ENCODE measurements at regions not wholly inside any gene's neighbourhood (a gene's known extent, or its start where the extent isn't known, plus 50 kb on each side); places are given as distances from the start of the nearest gene placed in this dataset.

GRCh38 chr20:51265361-51265760, 242.5 kb upstream of the KCNG1 start:
- no peak for DNase-seq

- no peak for DNase-seq
Observed at GRCh38 chr20:51262240-51262639, 239.3 kb upstream of the KCNG1 start.

GRCh38 chr20:51259455-51259854, 236.5 kb upstream of the KCNG1 start:
- DNase-seq, result no peak

- DNase-seq, result no peak
Observed at GRCh38 chr20:51258582-51259165, 235.8 kb upstream of the KCNG1 start.

DNA sequence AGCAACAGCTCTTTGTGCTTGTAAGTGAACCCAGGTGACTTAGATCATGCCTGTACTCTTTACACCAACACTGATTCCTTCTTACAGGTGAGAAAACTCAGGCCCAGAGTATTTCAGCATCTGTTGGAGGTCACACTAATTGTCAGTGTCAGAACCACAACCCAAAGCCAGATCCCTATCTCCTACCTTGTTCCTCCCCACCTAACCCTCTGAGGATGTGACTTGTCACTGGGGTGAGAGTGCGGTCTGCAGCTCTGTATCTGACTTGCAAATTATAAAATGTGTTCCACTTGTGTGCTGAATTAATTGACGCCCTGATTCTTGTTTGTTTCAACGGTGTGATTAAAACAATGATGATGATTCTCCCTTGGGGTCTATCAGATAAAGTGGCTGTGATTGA, 232.5 kb upstream of the KCNG1 start:
- DNase-seq, result no peak

GRCh38 chr20:51253280-51253679, 230.4 kb upstream of the KCNG1 start:
- DNase-seq, result no peak

GRCh38 chr20:51249781-51250180, 226.9 kb upstream of the KCNG1 start:
- DNase-seq, result no peak

GRCh38 chr20:51249215-51249614, 226.3 kb upstream of the KCNG1 start:
- no peak for DNase-seq

GRCh38 chr20:51244466-51244865, 221.6 kb upstream of the KCNG1 start:
- no peak for DNase-seq

DNA sequence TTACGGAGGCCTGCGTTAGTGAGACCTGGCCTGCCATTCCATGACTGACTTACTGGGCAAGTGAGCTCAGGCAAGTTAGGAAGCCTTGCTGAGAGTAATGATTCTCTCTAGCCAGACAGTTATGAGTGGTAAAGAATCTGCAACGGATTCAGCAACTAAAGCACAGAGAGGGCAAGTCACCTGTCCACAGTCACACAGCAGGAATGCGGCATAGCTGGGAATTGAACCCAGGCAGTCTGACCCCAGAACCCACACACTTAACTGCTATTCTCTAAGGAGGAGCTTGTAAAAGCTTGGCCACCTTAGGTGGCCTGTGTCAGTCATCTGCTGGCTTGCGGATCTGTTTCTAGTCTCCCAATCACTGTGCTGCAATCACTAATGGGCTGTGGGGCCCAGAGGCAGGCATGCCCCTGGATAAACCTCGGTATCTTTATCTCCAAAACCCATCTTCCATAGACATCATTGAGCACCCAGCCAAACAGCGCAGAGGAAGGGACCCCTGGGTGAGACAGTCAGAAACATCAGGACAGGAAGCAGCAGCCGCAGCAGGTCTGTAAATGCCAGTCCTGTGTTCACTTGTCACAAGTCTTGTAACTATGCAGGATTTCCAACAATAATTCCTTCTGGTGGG, 215.9 kb upstream of the KCNG1 start:
- no peak for DNase-seq

GRCh38 chr20:51237791-51238190, 214.9 kb upstream of the KCNG1 start:
- DNase-seq, result no peak

- no peak for DNase-seq
Observed at GRCh38 chr20:51237278-51237677, 214.4 kb upstream of the KCNG1 start.

GRCh38 chr20:51236421-51236820, 213.5 kb upstream of the KCNG1 start:
- DNase-seq, result no peak

- no peak for DNase-seq
Observed at GRCh38 chr20:51233345-51233744, 210.4 kb upstream of the KCNG1 start.

DNA sequence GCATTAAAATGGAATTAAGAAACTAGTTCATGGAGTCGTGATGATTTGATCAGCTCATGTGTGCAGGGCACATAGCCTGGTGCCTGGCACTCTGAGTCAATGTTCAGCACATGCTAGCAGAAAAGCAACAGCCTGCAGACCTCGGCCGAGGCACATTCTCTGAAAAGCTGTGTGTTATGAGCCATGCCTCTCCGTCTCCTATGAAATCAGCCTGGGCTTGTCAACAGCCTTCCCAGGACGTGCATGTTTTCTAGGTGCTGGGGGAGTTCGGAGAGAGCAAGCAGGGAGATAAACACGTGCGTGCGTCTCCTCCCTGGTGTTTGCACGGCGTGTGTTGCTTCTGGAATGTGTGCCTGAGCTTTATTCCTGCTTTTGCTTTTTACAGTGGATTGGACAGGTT, 207.8 kb upstream of the KCNG1 start:
- DNase-seq, result no peak

- no peak for DNase-seq
Observed at GRCh38 chr20:51228763-51229162, 205.9 kb upstream of the KCNG1 start.

GRCh38 chr20:51227744-51228143, 204.8 kb upstream of the KCNG1 start:
- DNase-seq, result no peak

GRCh38 chr20:51223183-51223720, 200.3 kb upstream of the KCNG1 start:
- no peak for DNase-seq

DNA sequence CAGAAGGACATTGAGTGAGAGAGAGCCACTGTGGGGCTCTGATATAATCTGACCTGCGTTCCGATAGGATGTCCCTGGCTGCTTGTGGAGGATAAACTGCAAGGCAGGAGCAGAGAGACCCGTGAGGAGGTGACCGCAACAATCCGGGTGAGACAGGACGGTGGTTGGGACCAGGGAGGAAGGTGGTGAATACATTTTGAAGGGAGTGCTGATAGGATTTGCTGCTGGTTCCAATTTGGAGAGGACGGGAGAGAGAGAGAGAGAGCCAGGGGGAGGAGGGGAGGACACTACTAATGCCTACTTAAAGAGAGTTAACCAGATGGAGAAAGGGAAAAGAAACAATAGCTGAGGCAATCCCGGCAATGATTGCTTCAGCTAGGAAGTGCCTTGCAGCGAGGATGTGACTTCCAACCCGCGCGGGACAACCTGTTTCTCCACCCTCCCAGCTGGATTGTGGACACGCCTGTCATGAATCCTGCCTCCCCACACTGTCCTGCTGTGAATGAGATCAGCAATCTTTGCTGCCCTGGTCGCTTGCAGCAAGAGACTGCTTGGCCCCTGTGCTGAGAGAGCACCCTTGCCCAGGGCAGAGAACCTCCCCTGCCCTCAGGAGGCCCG, 199.0 kb upstream of the KCNG1 start:
- DNase-seq, result no peak

GRCh38 chr20:51221103-51221502, 198.2 kb upstream of the KCNG1 start:
- DNase-seq, result no peak

GRCh38 chr20:51220293-51220706, 197.4 kb upstream of the KCNG1 start:
- DNase-seq, result no peak

GRCh38 chr20:51219544-51219943, 196.6 kb upstream of the KCNG1 start:
- DNase-seq, result no peak

GRCh38 chr20:51218603-51219002, 195.7 kb upstream of the KCNG1 start:
- DNase-seq, result no peak

GRCh38 chr20:51217347-51218045, 194.6 kb upstream of the KCNG1 start:
- DNase-seq, result no peak
